ENCODE measurements at regions not wholly inside any gene's neighbourhood (a gene's known extent, or its start where the extent isn't known, plus 50 kb on each side); places are given as distances from the start of the nearest gene placed in this dataset.

GRCh38 chr12:47296828-47297227 lies 217.1 kb upstream of the AMIGO2 start:
- no peak for TF ChIP-seq CTCF (IDR thresholded peaks at IDR 0.05; ENCODE audit: extremely low read depth, insufficient read depth, missing control alignments)
- in situ Hi-C loops (cut with MboI; ENCODE audit: low pct_unique_long_range_greater_than_20kb, low sequenced_read_pairs, unreplicated experiment), result no loop called here

GRCh38 chr12:47293406-47293805 lies 213.6 kb upstream of the AMIGO2 start:
- in situ Hi-C loops (cut with MboI; ENCODE audit: low pct_unique_long_range_greater_than_20kb, low sequenced_read_pairs, unreplicated experiment), result no loop called here
- no peak for DNase-seq (ENCODE audit: low spot score)
- TF ChIP-seq CTCF (IDR thresholded peaks at IDR 0.05; ENCODE audit: extremely low read depth, insufficient read depth, missing control alignments), result no peak

More at GRCh38 chr12:47296828-47297227, 217.1 kb upstream of the AMIGO2 start:
- DNase-seq (ENCODE audit: low spot score), result no peak

- TF ChIP-seq CTCF (IDR thresholded peaks at IDR 0.05; ENCODE audit: extremely low read depth, insufficient read depth, missing control alignments), result no peak
- in situ Hi-C loops (cut with MboI; ENCODE audit: low pct_unique_long_range_greater_than_20kb, low sequenced_read_pairs, unreplicated experiment), result no loop called here
- no peak for DNase-seq (ENCODE audit: low spot score)
These were observed 206.9 kb upstream of the AMIGO2 start for GRCh38 chr12:47286676-47287075.

All from GM13977 (cell line).